H1 (cell line): ENCODE measurements at regions not wholly inside any gene's neighbourhood (a gene's known extent, or its start where the extent isn't known, plus 50 kb on each side); places are given as distances from the start of the nearest gene placed in this dataset.

ENCODE experiments used
- BACH1 ChIP-seq: IDR thresholded peaks from 2 replicates; pipeline ENCODE4 v1.6.1; 2012; ENCODE audit warnings: low read length, improper control_type of control experiment
- CBX8 ChIP-seq: fragments of 300-800, 300-1000 bp; sonication (generic); IDR thresholded peaks from 2 replicates; pipeline ENCODE4 v1.7.1; 2016; ENCODE audit warnings: low read depth, low read length, borderline replicate concordance
- CHD7 ChIP-seq: fragments of 300-600 bp; sonication (generic); IDR thresholded peaks from 2 replicates; pipeline ENCODE4 v1.7.1; 2012; ENCODE audit warnings: low read length, moderate library complexity, mild to moderate bottlenecking, inconsistent platforms; ENCODE audit not compliant: insufficient replicate concordance
- CTBP2 ChIP-seq: IDR thresholded peaks from 2 replicates; pipeline ENCODE4 v1.7.0; 2011; ENCODE audit warnings: borderline replicate concordance, mild to moderate bottlenecking, moderate library complexity, mixed read lengths, low read length; ENCODE audit not compliant: insufficient read depth, insufficient read length
- KDM4A ChIP-seq: IDR thresholded peaks from one replicate; pipeline ENCODE4 v1.7.1; 2012; ENCODE audit warnings: low read depth, mild to moderate bottlenecking, moderate library complexity, low read length, inconsistent platforms; ENCODE audit not compliant: severe bottlenecking
- RNF2 ChIP-seq: fragments of 200-900, 300-1000 bp; sonication (generic); IDR thresholded peaks from 2 replicates; pipeline ENCODE4 v1.7.1; 2016; ENCODE audit warnings: borderline replicate concordance, low read depth, mild to moderate bottlenecking, antibody characterized with exemption, low read length; ENCODE audit not compliant: poor library complexity, severe bottlenecking; ENCODE audit errors: missing control alignments
- SIX5 ChIP-seq: IDR thresholded peaks from 2 replicates; pipeline ENCODE4 v1.6.1; 2011; ENCODE audit warnings: mild to moderate bottlenecking, low read depth, low read length
- TEAD4 ChIP-seq: IDR thresholded peaks from 2 replicates; pipeline ENCODE4 v1.6.1; 2012; ENCODE audit warnings: low read depth, low read length, inconsistent platforms, mixed read lengths
- TF ChIP-seq, protein P1 (sequence below): IDR thresholded peaks from 2 replicates; pipeline ENCODE4 v1.6.1; 2011; ENCODE audit warnings: low read depth, mild to moderate bottlenecking, low read length; ENCODE audit not compliant: insufficient read depth

- no peak for TF ChIP-seq CHD7
- TF ChIP-seq CTBP2 = no peak
- no peak for TF ChIP-seq TEAD4
- TF ChIP-seq, protein P1, sequence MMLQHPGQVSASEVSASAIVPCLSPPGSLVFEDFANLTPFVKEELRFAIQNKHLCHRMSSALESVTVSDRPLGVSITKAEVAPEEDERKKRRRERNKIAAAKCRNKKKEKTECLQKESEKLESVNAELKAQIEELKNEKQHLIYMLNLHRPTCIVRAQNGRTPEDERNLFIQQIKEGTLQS = no peak
- TF ChIP-seq SIX5 = no peak
- TF ChIP-seq CBX8 = no peak
- TF ChIP-seq RNF2 = no peak
- TF ChIP-seq BACH1 = no peak
- TF ChIP-seq KDM4A = no peak
These were observed 50.0 kb upstream of the SOD3 start (continued) for GRCh38 chr4:24745172-24745895.
